Erythroblast (primary cell): ENCODE measurements at regions not wholly inside any gene's neighbourhood (a gene's known extent, or its start where the extent isn't known, plus 50 kb on each side); places are given as distances from the start of the nearest gene placed in this dataset.

ENCODE experiments used
- GATA1 ChIP-seq: IDR thresholded peaks from 2 replicates; pipeline ENCODE4 v1.6.1; 2011; ENCODE audit warnings: low read depth, mild to moderate bottlenecking, control low read depth, low read length, moderate library complexity
- POLR2A ChIP-seq: IDR thresholded peaks from 2 replicates; pipeline ENCODE4 v1.6.1; 2011; ENCODE audit warnings: mild to moderate bottlenecking, low read length

GRCh38 chr6:43899830-43900229, 129.8 kb downstream of the VEGFA start:
- TF ChIP-seq POLR2A (no peak), GATA1 (no peak)
